CD4-positive, alpha-beta memory T cell (primary cell): ENCODE measurements at regions not wholly inside any gene's neighbourhood (a gene's known extent, or its start where the extent isn't known, plus 50 kb on each side); places are given as distances from the start of the nearest gene placed in this dataset.

ENCODE experiments used
- CTCF ChIA-PET: fragments of 350-600 bp; sonication (Branson Sonifier 250); formaldehyde crosslinking; loops from one replicate; lab custom pipeline; 2021; ENCODE audit warnings: inconsistent platforms; ENCODE audit not compliant: partially characterized antibody; lab: Charles Lee
- POLR2A ChIA-PET: fragments of 350-600 bp; sonication (Branson Sonifier 250); formaldehyde crosslinking; loops from one replicate; lab custom pipeline; 2021; ENCODE audit not compliant: partially characterized antibody; lab: Charles Lee
- DNase-seq, 5 donors: peaks; one replicate each; pipeline versions ENCODE4 v3.0.0 to v3.0.0-alpha.2; 2020 to 2022; ENCODE audit warnings: mixed read lengths in 1 of 5
- H3K27ac ChIP-seq: one replicate; pipeline ENCODE4 v1.7.0; 2013; ENCODE audit warnings: low read depth, low read length
- H3K27me3 ChIP-seq: 2 replicates; pipeline ENCODE4 v1.7.0; 2013; ENCODE audit warnings: mild to moderate bottlenecking, low read length, moderate library complexity; ENCODE audit not compliant: insufficient read depth
- H3K36me3 ChIP-seq: 2 replicates; pipeline ENCODE4 v1.7.0; 2013; ENCODE audit warnings: mild to moderate bottlenecking, low read length, moderate library complexity; ENCODE audit not compliant: insufficient read depth
- H3K4me1 ChIP-seq: 2 replicates; pipeline ENCODE4 v1.7.0; 2013; ENCODE audit warnings: mild to moderate bottlenecking, low read length, moderate library complexity; ENCODE audit not compliant: insufficient read depth
- H3K4me3 ChIP-seq, 2 donors: one replicate each; pipeline ENCODE4 v1.7.0; 2013; ENCODE audit warnings: low read length in 2 of 2, mild to moderate bottlenecking in 1 of 2
- H3K9me3 ChIP-seq, 2 donors: one replicate each; pipeline ENCODE4 v1.7.0; 2013; ENCODE audit warnings: low read length in 2 of 2, control low read depth in 1 of 2; ENCODE audit not compliant: control insufficient read depth in 1 of 2
- H3K27ac Mint-ChIP-seq, 7 donors: one replicate each; pipeline ENCODE4 v1.8.0; 2020 to 2021; ENCODE audit warnings: mixed read lengths in 7 of 7, mild to moderate bottlenecking in 6 of 7, inconsistent platforms in 3 of 7, moderate library complexity in 3 of 7
- H3K27me3 Mint-ChIP-seq, 2 donors: one replicate each; pipeline ENCODE4 v1.8.0; 2020 to 2021; ENCODE audit warnings: mixed read lengths in 2 of 2
- H3K36me3 Mint-ChIP-seq, 2 donors: one replicate each; pipeline ENCODE4 v1.8.0; 2020 to 2021; ENCODE audit warnings: mixed read lengths in 2 of 2, inconsistent platforms in 1 of 2, mild to moderate bottlenecking in 1 of 2
- H3K4me1 Mint-ChIP-seq, 4 donors: one replicate each; pipeline ENCODE4 v1.8.0; 2020 to 2021; ENCODE audit warnings: mixed read lengths in 4 of 4, mild to moderate bottlenecking in 1 of 4
- H3K4me3 Mint-ChIP-seq, 8 donors: one replicate each; pipeline ENCODE4 v1.8.0; 2020 to 2021; ENCODE audit warnings: mixed read lengths in 8 of 8, mild to moderate bottlenecking in 7 of 8, moderate library complexity in 6 of 8, inconsistent platforms in 3 of 8
- H3K9me3 Mint-ChIP-seq, 8 donors: one replicate each; pipeline ENCODE4 v1.8.0; 2020 to 2021; ENCODE audit warnings: mixed read lengths in 8 of 8, mild to moderate bottlenecking in 5 of 8, inconsistent platforms in 3 of 8, moderate library complexity in 1 of 8
- intact Hi-C: fragments of 100-400 bp; cut with micrococcal nuclease; formaldehyde crosslinking; loops from one replicate; pipeline ENCODE4 v1.15.1; 2023

DNA sequence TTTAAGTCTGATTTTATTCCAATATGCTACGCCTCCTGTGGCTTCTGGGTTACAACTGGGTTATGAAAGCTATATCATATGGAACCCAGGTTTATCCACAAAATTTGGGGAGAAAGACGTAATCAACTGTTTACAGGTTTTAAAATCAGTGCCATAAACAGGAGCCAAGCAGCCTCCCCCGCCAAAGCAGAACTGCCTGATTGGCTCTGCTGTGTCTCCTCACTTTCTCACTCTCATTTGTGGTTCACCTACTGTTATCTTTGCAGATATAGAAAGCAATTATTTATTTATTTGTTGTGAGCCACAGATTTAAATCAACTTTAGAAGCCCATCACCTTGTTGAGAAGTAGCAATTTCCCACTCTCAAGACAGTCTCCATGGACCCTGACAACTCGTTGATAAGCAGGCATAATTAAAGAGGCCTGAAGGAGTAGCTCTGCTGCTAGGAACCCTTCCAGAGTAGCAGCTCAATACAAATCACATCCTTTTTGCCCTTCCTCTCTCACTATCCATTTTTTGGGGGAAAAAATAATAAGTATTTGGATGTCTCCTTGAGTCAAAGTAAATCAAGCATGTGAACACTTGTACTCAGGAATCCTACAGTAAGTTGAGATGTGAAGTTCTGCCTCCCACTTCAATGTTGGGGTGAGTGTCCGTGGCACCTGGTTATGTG, 191.0 kb upstream of the CCDC150 start:
- Mint-ChIP-seq H3K4me1 (peaks cover 0 to under 1% (median under 1%) of the 10 kb centered on the region in 4 donors), H3K27ac (no peak overlapping the region), H3K4me3 (no peak overlapping the region), H3K36me3 (no peaks in the 10 kb centered on the region), H3K27me3 (peaks cover 2 to 7% of the 10 kb centered on the region in 2 donors), H3K9me3 (peaks cover 0 to 8% (median 0%) of the 10 kb centered on the region in 8 donors)
- DNase-seq, result no peak
- ChIA-PET POLR2A (no interaction called here), CTCF (interaction anchor here (0.6 kb wide), 1 partner anchor 848 kb away, joined by 3 read pairs; no protein-coding TSS in a partner anchor)
- no peaks in the 10 kb centered on the region for H3K4me1 ChIP-seq
- intact Hi-C loops, result no loop called here
- H3K36me3 ChIP-seq, result no peaks in the 10 kb centered on the region
- H3K9me3 ChIP-seq, result no peaks in the 10 kb centered on the region
- H3K27me3 ChIP-seq, result no peaks in the 10 kb centered on the region
- no peak overlapping the region for H3K27ac ChIP-seq
- H3K4me3 ChIP-seq, result no peak overlapping the region

DNA sequence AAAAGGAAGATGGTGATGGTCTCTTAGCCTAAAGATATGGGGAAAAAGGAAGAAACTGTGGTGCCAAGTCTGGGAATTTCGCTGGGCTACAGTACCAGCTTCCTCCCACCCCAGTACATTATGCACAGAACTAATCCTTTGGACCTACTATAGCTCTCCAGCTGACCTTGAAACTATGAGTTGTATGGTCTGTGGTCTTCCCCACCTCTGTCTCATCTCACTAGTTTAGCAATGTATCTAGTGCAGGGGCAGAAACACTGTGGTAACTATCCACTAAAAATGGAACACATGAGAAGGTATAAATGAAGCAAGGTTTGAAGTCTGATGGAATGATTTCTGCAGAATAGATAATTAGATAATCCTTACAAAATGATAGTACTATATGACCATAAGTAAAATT, 190.4 kb upstream of the CCDC150 start:
- Histone ChIP-seq H3K4me1 (no peaks in the 10 kb centered on the region), H3K27me3 (no peaks in the 10 kb centered on the region), H3K36me3 (no peaks in the 10 kb centered on the region), H3K4me3 (no peak overlapping the region), H3K27ac (no peak overlapping the region), H3K9me3 (no peaks in the 10 kb centered on the region)
- POLR2A ChIA-PET, result no interaction called here
- H3K36me3 Mint-ChIP-seq, result no peaks in the 10 kb centered on the region
- H3K27ac Mint-ChIP-seq, result no peak overlapping the region
- H3K27me3 Mint-ChIP-seq, result peaks cover 6 to 10% of the 10 kb centered on the region in 2 donors
- CTCF ChIA-PET, result no interaction called here
- DNase-seq, result no peak
- intact Hi-C loops, result no loop called here
- peaks cover 0 to 4% (median 1%) of the 10 kb centered on the region in 4 donors for H3K4me1 Mint-ChIP-seq
- no peak overlapping the region for H3K4me3 Mint-ChIP-seq
- peaks cover 0 to 8% (median 0%) of the 10 kb centered on the region in 8 donors for H3K9me3 Mint-ChIP-seq

DNA sequence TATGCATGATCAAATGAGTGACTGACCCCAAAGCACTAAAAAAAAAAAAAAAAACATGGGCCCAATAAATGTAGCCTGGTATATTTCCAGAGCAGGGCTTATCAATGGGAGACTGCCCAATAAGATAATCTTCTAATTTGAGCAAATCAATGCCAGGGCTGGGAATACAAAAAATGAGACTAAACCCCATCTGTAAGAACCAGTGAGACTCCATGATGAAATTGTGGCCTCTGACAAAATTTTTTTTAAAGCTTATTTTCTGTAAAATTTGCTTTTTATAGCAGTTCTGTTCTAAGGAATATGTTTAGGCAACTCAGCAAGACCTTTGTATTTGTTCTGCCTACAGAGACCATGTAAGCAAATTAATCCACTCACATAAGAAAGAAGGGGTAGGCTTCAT, 186.8 kb upstream of the CCDC150 start:
- H3K36me3 ChIP-seq, result no peaks in the 10 kb centered on the region
- no peak overlapping the region for H3K4me3 ChIP-seq
- Mint-ChIP-seq H3K9me3 (no peaks in the 10 kb centered on the region), H3K27me3 (peaks cover 8 to 24% of the 10 kb centered on the region in 2 donors), H3K36me3 (no peaks in the 10 kb centered on the region), H3K4me3 (no peak overlapping the region), H3K4me1 (peaks cover 0 to 4% (median 1%) of the 10 kb centered on the region in 4 donors), H3K27ac (no peak overlapping the region)
- CTCF ChIA-PET, result interaction anchor here (0.7 to 2.4 kb wide), 12 partner anchors 11 to 659 kb away, joined by 3 to 57 read pairs (median 3); partner anchors contain the start of gene DNAH7
- peaks cover 3% of the 10 kb centered on the region for H3K27me3 ChIP-seq
- H3K27ac ChIP-seq, result no peak overlapping the region
- intact Hi-C loops, result loop anchor here (1.0 to 5.0 kb wide), 3 partner anchors 175 to 374 kb away; no protein-coding TSS in a partner anchor
- H3K9me3 ChIP-seq, result no peaks in the 10 kb centered on the region
- H3K4me1 ChIP-seq, result no peaks in the 10 kb centered on the region
- POLR2A ChIA-PET, result no interaction called here
- DNase-seq, result no peak

DNA sequence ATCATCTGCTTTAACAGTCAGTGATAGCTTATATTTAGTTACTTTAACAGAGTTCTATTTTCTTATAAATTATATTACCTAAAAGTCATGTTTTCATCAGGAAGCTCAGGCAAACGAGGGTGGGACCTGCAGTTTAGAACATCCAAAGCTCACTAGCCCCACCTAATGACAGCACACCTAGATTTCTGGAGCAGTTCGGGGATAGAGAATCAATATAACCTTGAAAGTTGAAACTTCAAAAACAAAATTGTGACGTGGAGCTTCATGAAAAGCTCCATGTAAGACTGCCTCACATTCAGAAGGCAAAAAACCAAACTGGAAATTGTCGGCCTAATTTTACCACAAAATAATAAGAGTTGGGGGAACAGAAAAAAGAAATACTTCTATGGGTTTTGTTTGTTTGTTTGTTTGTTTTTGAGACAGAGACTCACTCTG, 185.9 kb upstream of the CCDC150 start:
- no peaks in the 10 kb centered on the region for H3K36me3 ChIP-seq
- no peaks in the 10 kb centered on the region for H3K9me3 ChIP-seq
- peaks cover 13 to 24% of the 10 kb centered on the region in 2 donors for H3K27me3 Mint-ChIP-seq
- H3K4me3 ChIP-seq, result no peak overlapping the region
- peaks cover 0 to 4% (median 1%) of the 10 kb centered on the region in 4 donors for H3K4me1 Mint-ChIP-seq
- no peaks in the 10 kb centered on the region for H3K9me3 Mint-ChIP-seq
- H3K4me1 ChIP-seq, result no peaks in the 10 kb centered on the region
- H3K36me3 Mint-ChIP-seq, result no peaks in the 10 kb centered on the region
- intact Hi-C loops, result loop anchor here (1.0 to 5.0 kb wide), 3 partner anchors 176 to 375 kb away; no protein-coding TSS in a partner anchor
- H3K27ac Mint-ChIP-seq, result no peak overlapping the region
- ChIA-PET POLR2A (interaction anchor here (0.5 kb wide), 1 partner anchor 154 kb away, joined by 3 read pairs; no protein-coding TSS in a partner anchor), CTCF (interaction anchor here (0.7 to 2.4 kb wide), 19 partner anchors 9 to 660 kb away, joined by 3 to 57 read pairs (median 3); partner anchors contain the start of gene DNAH7)
- H3K27ac ChIP-seq, result no peak overlapping the region
- peak in 4 of 5 donors; percentile 14 to 26 (median 20) for DNase-seq
- H3K27me3 ChIP-seq, result peaks cover 8% of the 10 kb centered on the region
- H3K4me3 Mint-ChIP-seq, result no peak overlapping the region

DNA sequence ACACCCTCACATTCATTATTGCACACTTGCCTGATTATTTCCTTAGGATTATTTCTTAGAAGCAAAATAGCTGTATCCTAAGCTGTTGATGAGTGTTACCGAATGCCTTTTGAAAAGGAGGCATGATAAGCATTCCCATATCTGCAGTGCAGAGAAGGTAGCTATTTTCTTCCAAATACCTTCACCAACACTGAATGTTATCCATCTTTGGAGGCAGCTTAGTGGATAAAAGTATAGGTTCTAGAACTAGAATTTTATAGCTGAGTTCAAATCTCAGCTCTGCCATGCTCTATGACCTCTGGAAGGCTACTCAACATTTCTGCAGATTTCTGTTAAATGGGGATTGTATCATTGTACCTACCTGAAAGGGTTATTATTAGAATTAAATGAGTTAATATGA, 185.0 kb upstream of the CCDC150 start:
- H3K4me1 ChIP-seq, result peaks cover 5% of the 10 kb centered on the region
- ChIA-PET CTCF (interaction anchor here (0.9 to 2.4 kb wide), 7 partner anchors 9 to 387 kb away, joined by 3 to 57 read pairs (median 4); partner anchors contain the start of gene DNAH7), POLR2A (no interaction called here)
- no peak for DNase-seq
- H3K27ac Mint-ChIP-seq, result no peak overlapping the region
- H3K4me1 Mint-ChIP-seq, result peaks cover 7 to 11% (median 8%) of the 10 kb centered on the region in 4 donors
- H3K27ac ChIP-seq, result no peak overlapping the region
- intact Hi-C loops, result loop anchor here (5.0 kb wide), 1 partner anchor 177 kb away; no protein-coding TSS in a partner anchor
- H3K9me3 Mint-ChIP-seq, result no peaks in the 10 kb centered on the region
- peaks cover 17 to 27% of the 10 kb centered on the region in 2 donors for H3K27me3 Mint-ChIP-seq
- H3K36me3 Mint-ChIP-seq, result no peaks in the 10 kb centered on the region
- no peaks in the 10 kb centered on the region for H3K36me3 ChIP-seq
- no peaks in the 10 kb centered on the region for H3K9me3 ChIP-seq
- no peak overlapping the region for H3K4me3 ChIP-seq
- peaks cover 10% of the 10 kb centered on the region for H3K27me3 ChIP-seq
- no peak overlapping the region for H3K4me3 Mint-ChIP-seq

DNA sequence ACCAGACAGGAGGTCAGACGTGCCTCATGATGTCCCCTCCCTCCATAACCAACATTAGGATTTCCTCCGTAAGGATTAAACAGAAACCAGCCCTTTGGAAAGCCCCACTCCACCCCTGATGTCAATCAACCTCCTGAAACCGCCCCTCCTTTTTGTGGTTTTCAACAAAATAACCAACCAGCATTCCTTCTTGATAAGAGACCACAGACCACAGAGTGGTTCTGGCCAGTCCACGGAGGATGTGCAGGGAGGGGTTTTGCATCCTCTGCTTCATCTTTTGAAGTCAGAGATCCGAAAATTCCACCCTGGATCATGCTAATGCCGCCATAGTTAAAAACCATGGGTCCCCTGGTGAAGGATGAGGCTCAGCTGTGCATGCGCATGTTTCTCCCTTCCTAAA, 180.0 kb upstream of the CCDC150 start:
- peak overlapping the region in 5 of 8 donors; percentile 19 to 73 (median 40) for H3K4me3 Mint-ChIP-seq
- H3K36me3 Mint-ChIP-seq, result no peaks in the 10 kb centered on the region
- POLR2A ChIA-PET, result no interaction called here

DNA sequence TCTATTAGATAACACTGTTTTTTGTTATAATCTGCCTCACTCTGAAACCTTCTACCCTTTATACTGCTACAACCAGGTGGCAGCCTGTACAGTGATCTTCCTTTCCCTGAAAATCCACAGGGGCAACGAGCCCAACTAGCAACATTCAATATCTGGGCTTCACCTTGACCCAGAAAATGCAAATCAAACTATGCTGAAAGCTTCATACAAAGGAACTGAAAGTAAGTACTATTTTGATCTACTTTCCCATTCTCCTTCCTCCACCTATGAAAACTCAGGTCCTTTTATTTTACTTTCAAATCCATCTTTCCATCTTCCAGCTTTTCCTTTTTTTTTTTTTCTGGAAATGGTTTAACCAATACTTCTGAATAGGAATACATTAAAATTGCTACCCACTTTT, 175.8 kb upstream of the CCDC150 start:
- H3K4me3 ChIP-seq, result no peak overlapping the region
- peaks cover 8% of the 10 kb centered on the region for H3K4me1 ChIP-seq
- peaks cover 0 to 5% (median 0%) of the 10 kb centered on the region in 8 donors for H3K9me3 Mint-ChIP-seq
- no peak overlapping the region for H3K4me3 Mint-ChIP-seq
- no peak overlapping the region for H3K27ac ChIP-seq
- no peaks in the 10 kb centered on the region for H3K36me3 Mint-ChIP-seq
- H3K36me3 ChIP-seq, result no peaks in the 10 kb centered on the region
- H3K27me3 ChIP-seq, result peaks cover 6% of the 10 kb centered on the region
- no peak for DNase-seq
- peaks cover 31 to 35% of the 10 kb centered on the region in 2 donors for H3K27me3 Mint-ChIP-seq
- no peaks in the 10 kb centered on the region for H3K9me3 ChIP-seq
- CTCF ChIA-PET, result interaction anchor here (0.9 kb wide), 1 partner anchor 11 kb away, joined by 3 read pairs; no protein-coding TSS in a partner anchor
- no peak overlapping the region for H3K27ac Mint-ChIP-seq
- intact Hi-C loops, result no loop called here
- POLR2A ChIA-PET, result no interaction called here
- H3K4me1 Mint-ChIP-seq, result peaks cover 11 to 14% (median 13%) of the 10 kb centered on the region in 4 donors

More for the DNA sequence above, 180.0 kb upstream of the CCDC150 start:
- Mint-ChIP-seq H3K27ac (no peak overlapping the region), H3K4me1 (peaks cover 11 to 14% (median 13%) of the 10 kb centered on the region in 4 donors), H3K9me3 (peaks cover 0 to 5% (median 0%) of the 10 kb centered on the region in 8 donors), H3K27me3 (peaks cover 25 to 48% of the 10 kb centered on the region in 2 donors)
- Histone ChIP-seq H3K9me3 (no peaks in the 10 kb centered on the region), H3K36me3 (no peaks in the 10 kb centered on the region), H3K4me1 (peaks cover 8% of the 10 kb centered on the region), H3K27me3 (peaks cover 14% of the 10 kb centered on the region), H3K4me3 (no peak overlapping the region), H3K27ac (no peak overlapping the region)
- DNase-seq, result peak in 1 of 5 donors; percentile 8
- CTCF ChIA-PET, result no interaction called here
- intact Hi-C loops, result no loop called here
